GM12873 (cell line): ENCODE measurements at regions not wholly inside any gene's neighbourhood (a gene's known extent, or its start where the extent isn't known, plus 50 kb on each side); places are given as distances from the start of the nearest gene placed in this dataset.

Experiments
- CTCF ChIP-seq: IDR thresholded peaks from 2 replicates; pipeline ENCODE4 v1.5.1; 2012; ENCODE audit warnings: low read depth, mild to moderate bottlenecking, moderate library complexity, low read length, control low read depth; ENCODE audit not compliant: insufficient read depth; ENCODE audit errors: missing control alignments

GRCh38 chr2:10183146-10183675 is 60.7 kb downstream of the RRM2 start:
- no peak for TF ChIP-seq CTCF

GRCh38 chr2:10184421-10184820 is 61.9 kb downstream of the RRM2 start:
- no peak for TF ChIP-seq CTCF

GRCh38 chr2:10185046-10185445 is 62.5 kb downstream of the RRM2 start:
- TF ChIP-seq CTCF, result no peak

GRCh38 chr2:10185755-10186154 is 63.2 kb downstream of the RRM2 start:
- no peak for TF ChIP-seq CTCF

- TF ChIP-seq CTCF, result no peak
Measured at GRCh38 chr2:10186868-10187535, 64.5 kb downstream of the RRM2 start.

- no peak for TF ChIP-seq CTCF
Measured at GRCh38 chr2:10187661-10188060, 65.1 kb downstream of the RRM2 start.

- peak; percentile 27 for TF ChIP-seq CTCF
Measured at GRCh38 chr2:10188211-10188610, 65.7 kb downstream of the RRM2 start.
